PFSK-1 (cell line): ENCODE measurements at regions not wholly inside any gene's neighbourhood (a gene's known extent, or its start where the extent isn't known, plus 50 kb on each side); places are given as distances from the start of the nearest gene placed in this dataset.

Experiments
- FOXP2 ChIP-seq: optimal IDR thresholded peaks from 2 replicates; pipeline ENCODE3; 2011; ENCODE audit warnings: borderline replicate concordance, control low read depth, inconsistent platforms; ENCODE audit not compliant: insufficient read depth; ENCODE audit errors: extremely low read length, extremely low read depth
- POLR2AphosphoS5 ChIP-seq: IDR thresholded peaks from 2 replicates; pipeline ENCODE4 v1.6.1; 2012; ENCODE audit warnings: low read depth, mild to moderate bottlenecking, control low read depth, low read length, moderate library complexity
- REST ChIP-seq, 2 experiments: IDR thresholded peaks; 2 replicates each; pipeline versions ENCODE4 v1.6.1 to v1.8.0; 2011 to 2012; ENCODE audit warnings: low read depth in 2 of 2, low read length in 2 of 2, control low read depth in 1 of 2, inconsistent platforms in 1 of 2, mild to moderate bottlenecking in 1 of 2, moderate library complexity in 1 of 2; ENCODE audit not compliant: insufficient read depth in 1 of 2
- SIN3A ChIP-seq: IDR thresholded peaks from 2 replicates; pipeline ENCODE4 v1.6.1; 2012; ENCODE audit warnings: mild to moderate bottlenecking, low read length, moderate library complexity, borderline replicate concordance; ENCODE audit not compliant: insufficient read depth
- TAF1 ChIP-seq: IDR thresholded peaks from 2 replicates; pipeline ENCODE4 v1.6.1; 2012; ENCODE audit warnings: low read length, control low read depth, borderline replicate concordance; ENCODE audit not compliant: insufficient read depth

DNA sequence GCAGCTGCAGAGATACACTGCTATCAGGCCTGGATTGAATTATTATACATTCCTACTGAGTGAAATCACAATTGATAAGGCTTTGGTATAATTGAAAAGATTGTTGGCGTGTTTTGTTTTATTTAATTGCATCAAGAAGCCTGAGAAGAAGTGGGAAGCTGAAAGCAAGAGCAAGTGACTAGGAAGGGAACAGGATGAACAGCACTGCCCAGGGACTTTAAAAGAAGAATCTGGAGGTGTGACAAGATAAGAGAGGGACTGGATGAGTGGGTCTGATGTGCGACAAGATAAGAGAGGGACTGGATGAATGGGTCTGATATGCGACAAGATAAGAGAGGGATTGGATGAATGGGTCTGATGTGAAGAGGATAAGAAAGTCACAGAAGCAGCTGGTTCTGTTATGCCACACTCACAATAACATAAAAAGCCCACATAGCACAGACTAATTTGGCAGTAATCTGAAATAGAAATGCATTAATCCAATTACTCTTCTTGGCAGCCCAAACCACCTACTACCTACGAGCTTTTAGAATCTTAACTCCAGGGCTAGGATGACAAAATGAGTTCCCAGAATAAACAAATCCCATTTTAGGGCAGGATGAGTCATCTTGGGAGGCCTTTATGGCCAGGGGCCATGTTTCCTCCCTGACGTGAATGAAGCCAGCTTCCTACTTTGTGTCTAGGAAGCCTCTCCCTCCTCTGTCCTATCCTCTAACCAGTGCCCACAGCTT is 129.7 kb downstream of the DUSP10 start:
- TF ChIP-seq FOXP2 (peak; percentile 10), REST (IDR thresholded peaks at IDR 0.05; ENCODE audit: insufficient read depth in 1 of 2, low read depth in 2 of 2, low read length in 2 of 2) (no peak; a peak in 2 of 4 replicates), TAF1 (no peak), SIN3A (peak; percentile 80; the same call in 1 of the 2 replicates), POLR2AphosphoS5 (peak; percentile 79)

DNA sequence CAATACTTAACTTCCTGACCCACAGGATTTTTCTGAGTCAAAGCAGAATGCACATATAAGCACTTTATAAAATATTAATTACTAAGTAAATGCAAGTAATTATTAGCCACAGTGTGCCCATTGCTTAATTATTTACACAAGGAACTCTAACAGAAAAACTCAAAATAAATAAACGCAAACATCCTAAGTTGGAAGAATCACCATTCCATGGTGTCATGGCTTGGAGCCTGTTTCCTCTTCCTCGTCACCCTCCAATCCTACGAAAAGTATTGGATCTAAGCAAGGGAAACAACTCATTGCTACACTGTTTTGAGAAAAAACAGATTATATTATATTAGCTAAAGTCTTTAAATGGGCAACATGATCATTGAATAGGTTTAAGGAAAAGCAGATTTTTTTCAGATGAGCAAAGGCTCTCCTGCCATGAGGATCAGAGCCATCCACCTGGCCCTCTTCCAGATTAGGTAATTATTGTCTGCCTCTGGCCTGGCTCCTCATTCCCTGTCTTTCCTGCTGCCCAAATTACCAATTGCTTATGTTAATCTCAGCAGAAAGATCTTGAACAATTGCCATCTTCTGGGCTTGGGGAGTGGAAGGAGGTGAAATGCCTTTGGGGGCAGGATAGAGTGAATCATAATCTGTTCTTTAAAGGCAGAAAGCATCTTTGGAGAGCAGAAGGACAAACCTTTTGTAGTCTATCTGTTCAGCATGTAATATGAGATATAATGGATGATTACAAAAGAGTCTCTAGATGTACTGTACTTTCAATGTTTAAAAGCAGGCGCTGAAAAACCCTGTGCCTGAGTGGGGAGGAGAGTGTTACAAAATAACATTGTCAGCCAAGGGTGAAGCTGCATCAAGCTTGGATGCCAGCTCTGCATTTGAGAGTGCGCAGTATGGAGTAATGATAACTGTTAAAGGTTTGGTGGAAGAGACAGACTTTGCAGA is 121.2 kb downstream of the DUSP10 start:
- TF ChIP-seq REST (IDR thresholded peaks at IDR 0.05; ENCODE audit: insufficient read depth in 1 of 2, low read depth in 2 of 2, low read length in 2 of 2) (no peak), SIN3A (0 out of 2 replicates have a peak, but pooled peaks have one; percentile 67), POLR2AphosphoS5 (0 out of 2 replicates have a peak, but pooled peaks have one; percentile 49), TAF1 (no peak; the same call in 1 of the 2 replicates), FOXP2 (no peak)

- no peak for TF ChIP-seq POLR2AphosphoS5
- no peak for TF ChIP-seq FOXP2
- TF ChIP-seq TAF1: no peak
- no peak for TF ChIP-seq REST (IDR thresholded peaks at IDR 0.05; ENCODE audit: insufficient read depth in 1 of 2, low read depth in 2 of 2, low read length in 2 of 2)
- TF ChIP-seq SIN3A: no peak
Observed at GRCh38 chr1:221621683-221622082, 120.2 kb downstream of the DUSP10 start.

DNA sequence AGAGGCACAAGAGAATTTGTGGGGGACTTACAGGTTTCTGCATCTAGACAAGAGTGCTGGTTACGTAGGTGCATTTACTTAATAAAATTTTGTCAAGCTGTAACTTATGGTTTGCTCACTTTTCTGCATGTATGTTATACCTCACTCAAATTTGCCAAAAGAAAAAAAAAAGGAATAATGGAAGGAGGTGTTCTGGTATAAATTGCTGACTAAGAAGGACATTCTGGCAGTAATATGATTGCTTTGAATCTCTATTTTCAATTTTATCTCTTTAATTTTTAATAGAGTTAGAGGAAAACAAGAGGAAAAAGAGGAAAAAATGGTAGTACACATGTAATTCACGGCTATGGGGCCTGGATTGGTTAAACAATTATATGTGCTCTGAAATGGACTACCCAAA is 119.5 kb downstream of the DUSP10 start:
- no peak for TF ChIP-seq REST (IDR thresholded peaks at IDR 0.05; ENCODE audit: insufficient read depth in 1 of 2, low read depth in 2 of 2, low read length in 2 of 2)
- TF ChIP-seq POLR2AphosphoS5: no peak
- TF ChIP-seq SIN3A: no peak
- no peak for TF ChIP-seq TAF1
- TF ChIP-seq FOXP2: no peak
